NT2/D1 (cell line): ENCODE measurements at regions not wholly inside any gene's neighbourhood (a gene's known extent, or its start where the extent isn't known, plus 50 kb on each side); places are given as distances from the start of the nearest gene placed in this dataset.

Source experiments
- YY1 ChIP-seq: IDR thresholded peaks from 2 replicates; pipeline ENCODE4 v1.6.1; 2011; ENCODE audit not compliant: insufficient read length, insufficient read depth
- ZNF274 ChIP-seq: IDR thresholded peaks from 2 replicates; pipeline ENCODE4 v1.6.1; 2011; ENCODE audit warnings: mild to moderate bottlenecking, low read depth, low read length

DNA sequence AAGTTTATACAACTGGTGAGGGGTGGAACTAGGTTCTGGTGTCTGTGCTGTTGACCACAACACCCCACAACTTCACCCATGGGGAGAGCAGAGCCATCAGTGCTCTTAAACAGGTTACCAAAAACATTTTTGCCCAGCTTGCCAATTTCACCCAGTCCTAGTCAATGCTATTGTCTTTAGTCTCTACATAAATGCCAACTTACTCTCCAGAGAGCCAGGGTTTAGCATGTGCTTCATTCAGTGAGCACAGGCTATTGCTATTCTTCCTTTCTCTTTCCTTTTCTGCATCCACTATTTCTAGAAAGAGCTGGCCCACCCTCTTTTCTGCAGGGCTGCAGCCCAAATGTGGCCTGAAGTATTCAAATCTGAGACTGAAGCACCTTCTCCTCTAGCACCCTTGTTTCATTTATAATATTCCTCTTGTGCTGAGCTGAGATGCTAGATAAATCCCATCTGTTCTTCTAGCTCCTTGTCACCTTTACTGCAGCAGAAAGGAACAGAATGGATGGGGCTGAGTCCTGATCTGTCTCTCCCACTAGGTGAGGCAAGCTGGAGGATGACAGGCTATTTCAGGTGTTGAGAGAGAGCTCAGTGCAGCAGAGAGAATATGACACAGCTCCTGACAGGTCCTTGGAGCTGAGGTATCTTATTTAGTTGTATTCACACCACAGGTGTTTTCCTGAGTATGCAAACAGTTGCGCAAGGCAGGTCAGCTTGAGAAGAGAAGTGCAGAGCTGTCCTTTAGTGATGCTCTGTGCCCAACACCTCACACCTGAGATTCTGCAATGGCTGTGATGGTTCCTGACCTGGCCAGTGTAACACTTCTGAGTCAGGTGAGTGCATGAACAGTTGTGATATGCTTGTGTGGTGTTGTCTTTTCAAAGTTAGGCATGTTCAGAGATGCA lies 819.2 kb downstream of the CCSER2 start:
- TF ChIP-seq ZNF274: no peak
- no peak for TF ChIP-seq YY1
